HL-60 (cell line): ENCODE measurements at regions not wholly inside any gene's neighbourhood (a gene's known extent, or its start where the extent isn't known, plus 50 kb on each side); places are given as distances from the start of the nearest gene placed in this dataset.

ENCODE experiments used
- DNase-seq, 2 experiments: peaks; one replicate each; pipeline ENCODE4 v3.0.0-alpha.2; 2010 to 2020; ENCODE audit warnings: low read depth in 1 of 2, low spot score in 1 of 2
- H3K27ac ChIP-seq: fragments of 250-450 bp; sonication (Bioruptor Pico); replicated peaks from 2 replicates; pipeline ENCODE4 v1.5.1; 2020; ENCODE audit warnings: mild to moderate bottlenecking, moderate library complexity
- H3K27me3 ChIP-seq: fragments of 250-450 bp; sonication (Bioruptor Pico); 2 replicates; pipeline ENCODE4 v1.5.1; 2021; ENCODE audit warnings: mild to moderate bottlenecking, moderate library complexity; ENCODE audit not compliant: insufficient read depth, poor library complexity, severe bottlenecking
- H3K4me3 ChIP-seq: replicated peaks from 2 replicates; pipeline ENCODE4 v1.5.1; 2011; ENCODE audit warnings: mild to moderate bottlenecking, control low read depth, low read length; ENCODE audit not compliant: insufficient read depth
- GABPA ChIP-seq: IDR thresholded peaks from 2 replicates; pipeline ENCODE4 v1.6.1; 2012; ENCODE audit warnings: low read depth
- POLR2AphosphoS5 ChIP-seq: IDR thresholded peaks from 2 replicates; pipeline ENCODE4 v1.6.1; 2012; ENCODE audit warnings: low read depth
- SPI1 ChIP-seq: IDR thresholded peaks from 2 replicates; pipeline ENCODE4 v1.6.1; 2012; ENCODE audit warnings: low read depth, mild to moderate bottlenecking, borderline replicate concordance
- TF ChIP-seq, protein P1 (sequence below): IDR thresholded peaks from 2 replicates; pipeline ENCODE4 v1.6.1; 2012; ENCODE audit warnings: low read depth; ENCODE audit not compliant: insufficient replicate concordance
- TF ChIP-seq, protein P2 (sequence below): IDR thresholded peaks from one replicate; pipeline ENCODE4 v1.5.1; 2011; ENCODE audit warnings: low read length, control low read depth, inconsistent platforms; ENCODE audit not compliant: insufficient read depth

DNA sequence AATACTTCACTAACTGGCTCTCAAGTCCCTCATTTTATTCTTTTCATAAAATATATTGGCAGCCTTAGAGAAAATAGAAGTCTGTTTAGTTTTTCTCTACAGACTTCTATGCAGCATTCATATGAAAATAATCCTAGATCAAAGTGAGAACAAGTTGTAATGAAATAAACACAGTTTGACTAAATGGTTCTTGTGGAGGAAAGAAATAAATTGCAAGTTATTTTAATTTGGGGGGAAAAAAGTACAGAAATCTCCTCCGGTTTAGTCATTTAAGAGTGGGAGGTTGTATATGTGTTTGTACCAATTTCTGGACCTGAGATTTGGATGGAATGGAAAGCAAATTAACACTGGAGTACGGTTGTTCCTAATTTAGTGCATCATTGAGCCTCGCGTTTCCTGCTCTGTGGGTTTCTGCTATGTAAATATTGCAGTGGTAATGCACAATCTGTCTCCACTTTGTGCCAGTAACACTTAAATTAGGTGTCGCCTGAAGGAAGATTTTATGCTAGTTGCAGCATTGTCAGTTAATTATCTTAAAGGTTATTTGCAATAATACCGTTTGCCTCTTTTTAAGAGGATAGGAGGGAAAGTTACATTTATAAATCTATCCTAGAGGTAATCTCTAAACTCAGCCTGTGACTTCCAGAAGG lies 100.2 kb downstream of the ZIC5 start:
- no peak overlapping the region for H3K4me3 ChIP-seq
- no peaks in the 10 kb centered on the region for H3K27me3 ChIP-seq
- no peak for DNase-seq
- no peak overlapping the region for H3K27ac ChIP-seq
- TF ChIP-seq, protein P1, sequence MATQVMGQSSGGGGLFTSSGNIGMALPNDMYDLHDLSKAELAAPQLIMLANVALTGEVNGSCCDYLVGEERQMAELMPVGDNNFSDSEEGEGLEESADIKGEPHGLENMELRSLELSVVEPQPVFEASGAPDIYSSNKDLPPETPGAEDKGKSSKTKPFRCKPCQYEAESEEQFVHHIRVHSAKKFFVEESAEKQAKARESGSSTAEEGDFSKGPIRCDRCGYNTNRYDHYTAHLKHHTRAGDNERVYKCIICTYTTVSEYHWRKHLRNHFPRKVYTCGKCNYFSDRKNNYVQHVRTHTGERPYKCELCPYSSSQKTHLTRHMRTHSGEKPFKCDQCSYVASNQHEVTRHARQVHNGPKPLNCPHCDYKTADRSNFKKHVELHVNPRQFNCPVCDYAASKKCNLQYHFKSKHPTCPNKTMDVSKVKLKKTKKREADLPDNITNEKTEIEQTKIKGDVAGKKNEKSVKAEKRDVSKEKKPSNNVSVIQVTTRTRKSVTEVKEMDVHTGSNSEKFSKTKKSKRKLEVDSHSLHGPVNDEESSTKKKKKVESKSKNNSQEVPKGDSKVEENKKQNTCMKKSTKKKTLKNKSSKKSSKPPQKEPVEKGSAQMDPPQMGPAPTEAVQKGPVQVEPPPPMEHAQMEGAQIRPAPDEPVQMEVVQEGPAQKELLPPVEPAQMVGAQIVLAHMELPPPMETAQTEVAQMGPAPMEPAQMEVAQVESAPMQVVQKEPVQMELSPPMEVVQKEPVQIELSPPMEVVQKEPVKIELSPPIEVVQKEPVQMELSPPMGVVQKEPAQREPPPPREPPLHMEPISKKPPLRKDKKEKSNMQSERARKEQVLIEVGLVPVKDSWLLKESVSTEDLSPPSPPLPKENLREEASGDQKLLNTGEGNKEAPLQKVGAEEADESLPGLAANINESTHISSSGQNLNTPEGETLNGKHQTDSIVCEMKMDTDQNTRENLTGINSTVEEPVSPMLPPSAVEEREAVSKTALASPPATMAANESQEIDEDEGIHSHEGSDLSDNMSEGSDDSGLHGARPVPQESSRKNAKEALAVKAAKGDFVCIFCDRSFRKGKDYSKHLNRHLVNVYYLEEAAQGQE: no peak
- no peak for TF ChIP-seq SPI1
- TF ChIP-seq, protein P2, sequence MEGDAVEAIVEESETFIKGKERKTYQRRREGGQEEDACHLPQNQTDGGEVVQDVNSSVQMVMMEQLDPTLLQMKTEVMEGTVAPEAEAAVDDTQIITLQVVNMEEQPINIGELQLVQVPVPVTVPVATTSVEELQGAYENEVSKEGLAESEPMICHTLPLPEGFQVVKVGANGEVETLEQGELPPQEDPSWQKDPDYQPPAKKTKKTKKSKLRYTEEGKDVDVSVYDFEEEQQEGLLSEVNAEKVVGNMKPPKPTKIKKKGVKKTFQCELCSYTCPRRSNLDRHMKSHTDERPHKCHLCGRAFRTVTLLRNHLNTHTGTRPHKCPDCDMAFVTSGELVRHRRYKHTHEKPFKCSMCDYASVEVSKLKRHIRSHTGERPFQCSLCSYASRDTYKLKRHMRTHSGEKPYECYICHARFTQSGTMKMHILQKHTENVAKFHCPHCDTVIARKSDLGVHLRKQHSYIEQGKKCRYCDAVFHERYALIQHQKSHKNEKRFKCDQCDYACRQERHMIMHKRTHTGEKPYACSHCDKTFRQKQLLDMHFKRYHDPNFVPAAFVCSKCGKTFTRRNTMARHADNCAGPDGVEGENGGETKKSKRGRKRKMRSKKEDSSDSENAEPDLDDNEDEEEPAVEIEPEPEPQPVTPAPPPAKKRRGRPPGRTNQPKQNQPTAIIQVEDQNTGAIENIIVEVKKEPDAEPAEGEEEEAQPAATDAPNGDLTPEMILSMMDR: no peak
- TF ChIP-seq POLR2AphosphoS5: no peak
- TF ChIP-seq GABPA: no peak

DNA sequence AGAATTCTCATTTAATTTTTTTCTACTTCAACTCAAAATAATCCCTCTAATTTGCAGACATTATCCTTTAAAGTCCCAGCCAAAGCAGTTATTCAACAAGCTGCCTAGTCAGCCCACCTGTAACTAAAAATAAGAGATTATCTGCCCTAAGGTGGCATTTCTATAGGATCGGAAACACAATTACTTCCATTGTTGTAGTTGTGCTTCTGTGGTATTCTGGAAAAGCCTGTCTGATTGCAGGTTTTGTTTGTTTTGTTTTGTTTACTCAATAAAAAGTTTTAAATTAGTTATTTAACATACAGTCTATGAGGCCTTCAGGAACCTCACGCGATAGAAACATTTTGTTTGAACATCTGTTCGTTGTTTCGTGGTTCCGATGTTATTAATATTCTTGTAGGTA lies 101.0 kb downstream of the ZIC5 start:
- H3K27me3 ChIP-seq: no peaks in the 10 kb centered on the region
- TF ChIP-seq, protein P2: no peak
- TF ChIP-seq, protein P1: no peak
- no peak for TF ChIP-seq GABPA
- no peak for TF ChIP-seq POLR2AphosphoS5
- no peak for TF ChIP-seq SPI1
- no peak for DNase-seq
- H3K27ac ChIP-seq: no peak overlapping the region
- no peak overlapping the region for H3K4me3 ChIP-seq

DNA sequence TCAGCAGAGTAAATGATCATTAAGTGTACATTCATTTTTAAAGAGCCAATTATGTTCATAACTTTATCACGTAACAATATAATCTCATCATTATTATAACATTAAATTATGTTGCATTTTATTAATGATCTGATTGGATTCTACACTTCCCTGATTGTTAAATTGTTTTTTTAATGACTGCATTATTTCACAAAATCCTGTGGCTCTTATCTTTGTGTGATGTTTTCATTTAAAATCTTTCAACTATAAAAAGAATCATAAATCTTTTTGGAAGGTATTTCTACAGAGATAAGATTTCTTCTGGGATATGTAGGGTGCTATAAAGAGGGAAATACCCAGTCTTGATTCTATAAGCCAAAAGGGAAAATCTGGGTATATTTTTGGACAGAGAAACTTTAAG lies 101.7 kb downstream of the ZIC5 start:
- no peaks in the 10 kb centered on the region for H3K27me3 ChIP-seq
- TF ChIP-seq SPI1: no peak
- no peak for TF ChIP-seq POLR2AphosphoS5
- H3K4me3 ChIP-seq: no peak overlapping the region
- no peak overlapping the region for H3K27ac ChIP-seq
- no peak for DNase-seq

DNA sequence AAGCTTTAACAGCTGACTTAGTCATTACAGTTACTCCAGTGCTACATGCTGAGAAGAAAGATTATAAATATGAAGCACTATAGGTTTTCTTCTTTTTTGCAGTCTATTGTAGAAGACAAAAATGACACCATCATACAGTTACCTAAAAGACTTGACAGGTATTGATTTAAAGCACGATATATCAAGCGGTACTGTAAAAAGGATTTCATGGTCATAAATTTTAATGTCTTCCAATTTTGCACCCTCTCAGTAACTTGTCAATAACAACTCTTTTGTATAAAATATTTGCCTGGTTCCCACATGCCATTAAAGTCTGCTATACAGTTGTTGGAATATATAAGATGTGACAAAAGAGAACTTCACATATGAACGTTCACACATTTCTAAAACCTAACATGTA lies 102.8 kb downstream of the ZIC5 start:
- TF ChIP-seq, protein P2: no peak
- TF ChIP-seq POLR2AphosphoS5: no peak
- TF ChIP-seq, protein P1: no peak
- TF ChIP-seq SPI1: no peak
- TF ChIP-seq GABPA: no peak
- DNase-seq: no peak
- H3K4me3 ChIP-seq: no peak overlapping the region
- no peaks in the 10 kb centered on the region for H3K27me3 ChIP-seq
- H3K27ac ChIP-seq: no peak overlapping the region
